ENCODE measurements at regions not wholly inside any gene's neighbourhood (a gene's known extent, or its start where the extent isn't known, plus 50 kb on each side); places are given as distances from the start of the nearest gene placed in this dataset.

DNA sequence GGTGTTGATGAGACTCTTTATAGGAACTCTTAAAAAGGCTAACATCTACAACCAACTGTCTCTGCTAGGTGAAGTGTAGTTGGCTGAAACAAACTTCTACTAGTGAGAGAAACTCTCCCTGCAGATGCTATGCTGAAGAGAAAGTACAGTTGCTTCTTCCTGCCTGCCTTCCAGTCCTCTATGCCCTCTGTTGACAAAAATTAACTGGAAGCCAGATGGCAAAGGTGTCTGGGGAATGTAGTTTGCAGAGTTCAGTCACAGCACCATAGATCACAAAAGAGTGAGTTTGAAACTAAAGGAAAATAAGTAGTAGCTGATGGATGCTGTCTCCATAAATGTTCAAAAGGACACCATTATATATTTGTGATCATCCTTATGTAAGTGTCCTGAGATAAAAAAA is 958.8 kb upstream of the NRXN1 start:
- H2AFZ ChIP-seq, result no peak overlapping the region

DNA sequence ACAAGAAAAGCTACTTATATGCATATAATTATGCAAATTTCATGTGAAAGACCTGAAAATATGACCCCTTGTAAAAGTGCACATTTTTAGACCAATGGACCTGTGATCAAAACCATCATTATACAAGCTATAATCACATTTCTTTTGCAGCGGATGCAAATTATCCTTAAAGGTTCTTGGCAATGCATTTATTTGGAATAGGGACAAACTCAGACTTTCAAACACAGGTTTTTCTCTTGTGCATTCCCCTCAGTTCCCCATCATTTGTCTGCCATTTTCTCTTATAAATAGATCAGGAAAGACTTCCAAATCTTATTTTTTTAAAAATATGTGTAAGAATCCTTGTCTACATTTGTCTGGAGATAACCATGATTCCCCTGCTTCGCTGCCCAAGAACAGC is 954.2 kb upstream of the NRXN1 start:
- Histone ChIP-seq H3K4me1 (ENCODE audit: insufficient read depth) (no peaks in the 10 kb centered on the region), H3K36me3 (replicated peaks; ENCODE audit: insufficient read depth, low read depth) (no peaks in the 10 kb centered on the region), H2AFZ (no peak overlapping the region), H3K9me3 (ENCODE audit: low read depth) (no peaks in the 10 kb centered on the region), H3K79me2 (no peaks in the 10 kb centered on the region), H3K9me2 (replicated peaks; ENCODE audit: insufficient read depth) (no peaks in the 10 kb centered on the region), H4K20me1 (ENCODE audit: insufficient read depth, poor library complexity, severe bottlenecking) (no peaks in the 10 kb centered on the region), H3K27ac (no peak overlapping the region), H3K27me3 (no peaks in the 10 kb centered on the region), H3K4me3 (no peak overlapping the region), H3K4me2 (no peak overlapping the region)
- 96% methylated on average over 2 of the region's 2 CpGs for WGBS (ENCODE audit: low lambda C conversion rate, missing lambda C conversion rate)
- TF ChIP-seq, protein P1, sequence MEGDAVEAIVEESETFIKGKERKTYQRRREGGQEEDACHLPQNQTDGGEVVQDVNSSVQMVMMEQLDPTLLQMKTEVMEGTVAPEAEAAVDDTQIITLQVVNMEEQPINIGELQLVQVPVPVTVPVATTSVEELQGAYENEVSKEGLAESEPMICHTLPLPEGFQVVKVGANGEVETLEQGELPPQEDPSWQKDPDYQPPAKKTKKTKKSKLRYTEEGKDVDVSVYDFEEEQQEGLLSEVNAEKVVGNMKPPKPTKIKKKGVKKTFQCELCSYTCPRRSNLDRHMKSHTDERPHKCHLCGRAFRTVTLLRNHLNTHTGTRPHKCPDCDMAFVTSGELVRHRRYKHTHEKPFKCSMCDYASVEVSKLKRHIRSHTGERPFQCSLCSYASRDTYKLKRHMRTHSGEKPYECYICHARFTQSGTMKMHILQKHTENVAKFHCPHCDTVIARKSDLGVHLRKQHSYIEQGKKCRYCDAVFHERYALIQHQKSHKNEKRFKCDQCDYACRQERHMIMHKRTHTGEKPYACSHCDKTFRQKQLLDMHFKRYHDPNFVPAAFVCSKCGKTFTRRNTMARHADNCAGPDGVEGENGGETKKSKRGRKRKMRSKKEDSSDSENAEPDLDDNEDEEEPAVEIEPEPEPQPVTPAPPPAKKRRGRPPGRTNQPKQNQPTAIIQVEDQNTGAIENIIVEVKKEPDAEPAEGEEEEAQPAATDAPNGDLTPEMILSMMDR (IDR thresholded peaks at IDR 0.05; ENCODE audit: poor library complexity), result no peak
- no peak for TF ChIP-seq EZH2phosphoT487 (IDR thresholded peaks at IDR 0.05; ENCODE audit: low read depth, severe bottlenecking, unreplicated experiment)
- TF ChIP-seq EZH2 (IDR thresholded peaks at IDR 0.05; ENCODE audit: borderline replicate concordance), result no peak
- no peak for DNase-seq (ENCODE audit: low spot score)

More for the DNA sequence above, 958.8 kb upstream of the NRXN1 start:
- no peak overlapping the region for H3K4me2 ChIP-seq
- no peaks in the 10 kb centered on the region for H3K36me3 ChIP-seq (replicated peaks; ENCODE audit: insufficient read depth, low read depth)
- H3K27ac ChIP-seq, result no peak overlapping the region
- TF ChIP-seq EZH2 (IDR thresholded peaks at IDR 0.05; ENCODE audit: borderline replicate concordance), result no peak
- TF ChIP-seq EZH2phosphoT487 (IDR thresholded peaks at IDR 0.05; ENCODE audit: low read depth, severe bottlenecking, unreplicated experiment), result no peak
- TF ChIP-seq, protein P1 (IDR thresholded peaks at IDR 0.05; ENCODE audit: poor library complexity), result no peak
- DNase-seq (ENCODE audit: low spot score), result no peak
- H3K9me2 ChIP-seq (replicated peaks; ENCODE audit: insufficient read depth), result no peaks in the 10 kb centered on the region
- H4K20me1 ChIP-seq (ENCODE audit: insufficient read depth, poor library complexity, severe bottlenecking), result no peaks in the 10 kb centered on the region
- no peak overlapping the region for H3K4me3 ChIP-seq
- H3K4me1 ChIP-seq (ENCODE audit: insufficient read depth), result no peaks in the 10 kb centered on the region
- H3K9me3 ChIP-seq (ENCODE audit: low read depth), result no peaks in the 10 kb centered on the region
- no peaks in the 10 kb centered on the region for H3K79me2 ChIP-seq
- H3K27me3 ChIP-seq, result no peaks in the 10 kb centered on the region

GRCh38 chr2:51981783-51982182 is 949.9 kb upstream of the NRXN1 start:
- TF ChIP-seq EZH2phosphoT487 (IDR thresholded peaks at IDR 0.05; ENCODE audit: low read depth, severe bottlenecking, unreplicated experiment) (no peak), EZH2 (IDR thresholded peaks at IDR 0.05; ENCODE audit: borderline replicate concordance) (no peak)
- TF ChIP-seq, protein P1 (IDR thresholded peaks at IDR 0.05; ENCODE audit: poor library complexity), result no peak
- no peaks in the 10 kb centered on the region for H3K79me2 ChIP-seq
- H3K27ac ChIP-seq, result no peak overlapping the region
- no peaks in the 10 kb centered on the region for H4K20me1 ChIP-seq (ENCODE audit: insufficient read depth, poor library complexity, severe bottlenecking)
- H3K9me3 ChIP-seq (ENCODE audit: low read depth), result no peaks in the 10 kb centered on the region
- H2AFZ ChIP-seq, result no peak overlapping the region
- no peaks in the 10 kb centered on the region for H3K27me3 ChIP-seq
- no peak overlapping the region for H3K4me3 ChIP-seq
- DNase-seq (ENCODE audit: low spot score), result no peak
- WGBS (ENCODE audit: low lambda C conversion rate, missing lambda C conversion rate), result 77% methylated on average over 2 of the region's 2 CpGs
- H3K4me1 ChIP-seq (ENCODE audit: insufficient read depth), result no peaks in the 10 kb centered on the region
- H3K4me2 ChIP-seq, result no peak overlapping the region
- no peaks in the 10 kb centered on the region for H3K9me2 ChIP-seq (replicated peaks; ENCODE audit: insufficient read depth)
- H3K36me3 ChIP-seq (replicated peaks; ENCODE audit: insufficient read depth, low read depth), result no peaks in the 10 kb centered on the region

GRCh38 chr2:51976623-51977022 is 944.7 kb upstream of the NRXN1 start:
- WGBS (ENCODE audit: low lambda C conversion rate, missing lambda C conversion rate), result 91% methylated on average over 2 of the region's 2 CpGs
- TF ChIP-seq EZH2 (IDR thresholded peaks at IDR 0.05; ENCODE audit: borderline replicate concordance) (no peak), EZH2phosphoT487 (IDR thresholded peaks at IDR 0.05; ENCODE audit: low read depth, severe bottlenecking, unreplicated experiment) (no peak)
- TF ChIP-seq, protein P1 (IDR thresholded peaks at IDR 0.05; ENCODE audit: poor library complexity), result no peak
- H3K79me2 ChIP-seq, result no peaks in the 10 kb centered on the region
- H3K9me2 ChIP-seq (replicated peaks; ENCODE audit: insufficient read depth), result no peaks in the 10 kb centered on the region
- no peak for DNase-seq (ENCODE audit: low spot score)
- no peaks in the 10 kb centered on the region for H3K27me3 ChIP-seq
- no peaks in the 10 kb centered on the region for H3K4me1 ChIP-seq (ENCODE audit: insufficient read depth)
- no peaks in the 10 kb centered on the region for H4K20me1 ChIP-seq (ENCODE audit: insufficient read depth, poor library complexity, severe bottlenecking)
- no peaks in the 10 kb centered on the region for H3K9me3 ChIP-seq (ENCODE audit: low read depth)
- H3K27ac ChIP-seq, result no peak overlapping the region
- H3K4me2 ChIP-seq, result no peak overlapping the region
- H2AFZ ChIP-seq, result no peak overlapping the region
- H3K4me3 ChIP-seq, result no peak overlapping the region
- no peaks in the 10 kb centered on the region for H3K36me3 ChIP-seq (replicated peaks; ENCODE audit: insufficient read depth, low read depth)
